ENCODE measurements at regions not wholly inside any gene's neighbourhood (a gene's known extent, or its start where the extent isn't known, plus 50 kb on each side); places are given as distances from the start of the nearest gene placed in this dataset.

DNA sequence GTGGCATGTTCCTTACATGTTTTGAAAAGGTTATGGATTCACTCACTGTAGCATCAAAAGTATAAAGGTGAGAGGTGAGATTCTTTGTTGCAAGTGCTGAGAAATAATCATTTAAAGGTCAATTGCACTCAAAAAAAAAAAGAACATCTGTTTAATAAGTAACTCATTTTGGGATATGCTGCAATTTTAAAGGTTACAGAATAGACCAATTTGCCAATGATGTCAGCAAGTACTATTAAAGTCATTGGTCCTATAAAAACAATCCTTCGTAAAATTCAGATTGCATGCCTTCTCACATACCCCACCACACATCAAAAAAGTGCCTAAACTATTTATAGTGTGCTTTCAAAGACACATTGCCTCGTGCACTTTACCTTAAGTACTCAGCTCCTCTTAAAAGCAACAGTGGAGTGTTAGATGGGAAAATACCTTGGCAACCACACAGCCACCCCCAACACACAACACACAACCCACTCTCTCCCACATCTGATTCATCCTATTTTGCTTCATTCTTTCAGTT, 218.2 kb upstream of the ADGRL2 start:
- TF ChIP-seq, protein P1, sequence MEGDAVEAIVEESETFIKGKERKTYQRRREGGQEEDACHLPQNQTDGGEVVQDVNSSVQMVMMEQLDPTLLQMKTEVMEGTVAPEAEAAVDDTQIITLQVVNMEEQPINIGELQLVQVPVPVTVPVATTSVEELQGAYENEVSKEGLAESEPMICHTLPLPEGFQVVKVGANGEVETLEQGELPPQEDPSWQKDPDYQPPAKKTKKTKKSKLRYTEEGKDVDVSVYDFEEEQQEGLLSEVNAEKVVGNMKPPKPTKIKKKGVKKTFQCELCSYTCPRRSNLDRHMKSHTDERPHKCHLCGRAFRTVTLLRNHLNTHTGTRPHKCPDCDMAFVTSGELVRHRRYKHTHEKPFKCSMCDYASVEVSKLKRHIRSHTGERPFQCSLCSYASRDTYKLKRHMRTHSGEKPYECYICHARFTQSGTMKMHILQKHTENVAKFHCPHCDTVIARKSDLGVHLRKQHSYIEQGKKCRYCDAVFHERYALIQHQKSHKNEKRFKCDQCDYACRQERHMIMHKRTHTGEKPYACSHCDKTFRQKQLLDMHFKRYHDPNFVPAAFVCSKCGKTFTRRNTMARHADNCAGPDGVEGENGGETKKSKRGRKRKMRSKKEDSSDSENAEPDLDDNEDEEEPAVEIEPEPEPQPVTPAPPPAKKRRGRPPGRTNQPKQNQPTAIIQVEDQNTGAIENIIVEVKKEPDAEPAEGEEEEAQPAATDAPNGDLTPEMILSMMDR (IDR thresholded peaks at IDR 0.05): no peak
- TF ChIP-seq POLR2A (IDR thresholded peaks at IDR 0.05): no peak

All from adrenal gland (tissue), 5 donors.